ENCODE measurements at regions not wholly inside any gene's neighbourhood (a gene's known extent, or its start where the extent isn't known, plus 50 kb on each side); places are given as distances from the start of the nearest gene placed in this dataset.

DNA sequence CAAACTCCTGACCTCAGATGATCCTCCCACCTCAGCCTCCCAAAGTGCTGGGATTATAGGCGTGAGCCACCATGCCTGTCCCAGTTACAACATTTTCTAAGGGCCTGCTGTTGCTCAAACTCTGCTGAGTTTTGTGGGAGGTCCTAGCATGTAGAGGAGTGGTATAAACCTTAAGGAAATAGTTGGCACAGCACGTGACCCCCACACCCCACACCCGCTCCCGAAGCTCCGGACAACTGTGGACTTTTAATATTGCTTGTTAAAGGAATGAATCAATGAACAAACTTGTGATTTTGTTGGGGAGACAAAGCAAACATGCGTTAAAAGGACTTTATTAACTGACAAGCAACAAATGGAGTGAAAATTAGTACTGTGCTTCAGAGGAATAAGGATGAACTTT is 137.8 kb upstream of the GATA6 start:
- H3K9me3 ChIP-seq (ENCODE audit: control insufficient read depth, low read length), result no peaks in the 10 kb centered on the region

DNA sequence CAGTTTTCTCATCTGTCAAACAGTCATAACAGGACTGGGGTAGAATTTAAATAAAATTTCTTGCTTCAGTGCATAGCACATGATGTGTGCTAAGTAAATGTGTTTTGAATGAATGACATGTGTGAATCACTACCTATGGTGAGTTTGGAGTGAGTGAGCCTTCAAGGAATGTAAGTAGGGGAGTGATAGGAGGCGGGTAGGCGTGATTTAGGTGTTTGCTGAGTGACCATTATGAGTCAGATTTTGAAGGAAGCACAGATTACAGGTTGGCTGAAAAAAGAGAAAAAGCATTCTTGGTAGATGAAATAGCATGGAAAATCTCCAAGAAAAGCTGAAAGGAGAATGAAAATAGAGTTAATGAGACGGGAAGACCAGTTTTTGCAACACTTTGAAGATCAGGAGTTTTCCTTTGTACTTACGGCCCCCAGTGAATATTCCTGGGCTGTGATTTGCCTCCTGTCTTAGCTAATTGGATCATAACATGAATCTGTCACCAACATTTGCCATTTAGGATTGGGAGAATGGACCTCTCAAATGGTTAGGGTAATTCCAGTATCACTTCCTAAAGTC is 136.9 kb upstream of the GATA6 start:
- no peaks in the 10 kb centered on the region for H3K79me2 ChIP-seq
- H3K9ac ChIP-seq, result no peak overlapping the region
- H3K4me2 ChIP-seq (ENCODE audit: low read length), result no peak overlapping the region
- TF ChIP-seq, protein P1, sequence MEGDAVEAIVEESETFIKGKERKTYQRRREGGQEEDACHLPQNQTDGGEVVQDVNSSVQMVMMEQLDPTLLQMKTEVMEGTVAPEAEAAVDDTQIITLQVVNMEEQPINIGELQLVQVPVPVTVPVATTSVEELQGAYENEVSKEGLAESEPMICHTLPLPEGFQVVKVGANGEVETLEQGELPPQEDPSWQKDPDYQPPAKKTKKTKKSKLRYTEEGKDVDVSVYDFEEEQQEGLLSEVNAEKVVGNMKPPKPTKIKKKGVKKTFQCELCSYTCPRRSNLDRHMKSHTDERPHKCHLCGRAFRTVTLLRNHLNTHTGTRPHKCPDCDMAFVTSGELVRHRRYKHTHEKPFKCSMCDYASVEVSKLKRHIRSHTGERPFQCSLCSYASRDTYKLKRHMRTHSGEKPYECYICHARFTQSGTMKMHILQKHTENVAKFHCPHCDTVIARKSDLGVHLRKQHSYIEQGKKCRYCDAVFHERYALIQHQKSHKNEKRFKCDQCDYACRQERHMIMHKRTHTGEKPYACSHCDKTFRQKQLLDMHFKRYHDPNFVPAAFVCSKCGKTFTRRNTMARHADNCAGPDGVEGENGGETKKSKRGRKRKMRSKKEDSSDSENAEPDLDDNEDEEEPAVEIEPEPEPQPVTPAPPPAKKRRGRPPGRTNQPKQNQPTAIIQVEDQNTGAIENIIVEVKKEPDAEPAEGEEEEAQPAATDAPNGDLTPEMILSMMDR (IDR thresholded peaks at IDR 0.05), result no peak
- H3K27ac ChIP-seq, result no peak overlapping the region
- no peak overlapping the region for H3K4me3 ChIP-seq (ENCODE audit: low read depth, low read length)
- no peaks in the 10 kb centered on the region for H3K36me3 ChIP-seq (ENCODE audit: control insufficient read depth, insufficient read depth, low read length)
- no peaks in the 10 kb centered on the region for H3K4me1 ChIP-seq
- no peak overlapping the region for H2AFZ ChIP-seq
- no peaks in the 10 kb centered on the region for H3K9me3 ChIP-seq (ENCODE audit: control insufficient read depth, low read length)
- no peaks in the 10 kb centered on the region for H3K27me3 ChIP-seq (ENCODE audit: control insufficient read depth, insufficient read depth, low read length)

More for the DNA sequence above, 137.8 kb upstream of the GATA6 start:
- no peaks in the 10 kb centered on the region for H3K36me3 ChIP-seq (ENCODE audit: control insufficient read depth, insufficient read depth, low read length)
- H3K9ac ChIP-seq, result no peak overlapping the region
- no peak overlapping the region for H3K4me3 ChIP-seq (ENCODE audit: low read depth, low read length)
- H2AFZ ChIP-seq, result no peak overlapping the region
- H3K4me1 ChIP-seq, result no peaks in the 10 kb centered on the region
- no peaks in the 10 kb centered on the region for H3K79me2 ChIP-seq
- no peak overlapping the region for H3K27ac ChIP-seq
- H3K27me3 ChIP-seq (ENCODE audit: control insufficient read depth, insufficient read depth, low read length), result no peaks in the 10 kb centered on the region
- no peak overlapping the region for H3K4me2 ChIP-seq (ENCODE audit: low read length)
- TF ChIP-seq, protein P1 (IDR thresholded peaks at IDR 0.05), result no peak

DNA sequence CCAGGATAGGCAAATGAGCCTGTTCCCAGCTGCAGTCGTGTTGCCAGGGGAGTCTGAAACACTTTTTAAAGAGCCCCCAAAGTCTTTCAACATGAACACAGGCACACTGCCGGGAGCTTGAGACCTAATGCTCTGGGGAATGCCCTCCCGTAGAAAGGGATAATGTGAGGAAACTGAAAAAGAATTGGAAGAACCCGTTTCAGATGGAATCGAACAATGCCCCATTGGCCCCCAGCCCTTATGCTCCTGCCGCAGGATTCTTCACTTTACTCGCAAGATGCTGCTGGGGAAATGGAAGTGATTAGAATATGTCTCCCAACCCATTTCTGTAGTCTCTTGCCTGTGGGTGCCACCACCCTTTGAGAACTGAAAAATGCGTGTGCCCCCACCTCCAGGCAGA is 136.3 kb upstream of the GATA6 start:
- Histone ChIP-seq H3K36me3 (ENCODE audit: control insufficient read depth, insufficient read depth, low read length) (no peaks in the 10 kb centered on the region), H2AFZ (no peak overlapping the region), H3K27ac (no peak overlapping the region), H3K9me3 (ENCODE audit: control insufficient read depth, low read length) (no peaks in the 10 kb centered on the region), H3K4me1 (no peaks in the 10 kb centered on the region), H3K4me2 (ENCODE audit: low read length) (no peak overlapping the region), H3K79me2 (no peaks in the 10 kb centered on the region), H3K4me3 (ENCODE audit: low read depth, low read length) (no peak overlapping the region), H3K9ac (no peak overlapping the region), H3K27me3 (ENCODE audit: control insufficient read depth, insufficient read depth, low read length) (no peaks in the 10 kb centered on the region)
- TF ChIP-seq, protein P1 (IDR thresholded peaks at IDR 0.05), result no peak

DNA sequence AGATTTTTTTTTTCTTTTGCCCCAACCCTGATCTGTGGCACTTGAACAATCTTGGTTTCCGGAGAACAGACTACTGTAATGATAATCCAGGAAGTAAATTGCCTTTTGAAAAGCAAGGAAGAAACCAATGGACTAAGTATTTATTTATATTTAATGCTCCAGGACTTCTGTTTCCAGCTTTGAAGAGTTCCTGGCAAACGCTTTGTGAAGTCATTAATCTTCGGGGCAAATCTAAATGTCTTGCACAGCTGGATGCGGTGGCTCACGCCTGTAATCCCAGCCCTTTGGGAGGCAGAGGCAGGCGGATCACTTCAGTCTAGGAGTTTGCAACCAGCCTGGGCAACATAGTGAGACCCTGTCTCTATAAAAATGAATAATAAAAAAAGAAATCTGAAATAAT is 135.1 kb upstream of the GATA6 start:
- H3K4me1 ChIP-seq, result no peaks in the 10 kb centered on the region
- H3K9me3 ChIP-seq (ENCODE audit: control insufficient read depth, low read length), result no peaks in the 10 kb centered on the region
- H3K9ac ChIP-seq, result no peak overlapping the region
- H3K4me3 ChIP-seq (ENCODE audit: low read depth, low read length), result no peak overlapping the region
- no peaks in the 10 kb centered on the region for H3K79me2 ChIP-seq
- no peaks in the 10 kb centered on the region for H3K36me3 ChIP-seq (ENCODE audit: control insufficient read depth, insufficient read depth, low read length)
- H2AFZ ChIP-seq, result no peak overlapping the region
- TF ChIP-seq, protein P1 (IDR thresholded peaks at IDR 0.05), result no peak
- H3K27ac ChIP-seq, result no peak overlapping the region
- H3K4me2 ChIP-seq (ENCODE audit: low read length), result no peak overlapping the region
- no peaks in the 10 kb centered on the region for H3K27me3 ChIP-seq (ENCODE audit: control insufficient read depth, insufficient read depth, low read length)

DNA sequence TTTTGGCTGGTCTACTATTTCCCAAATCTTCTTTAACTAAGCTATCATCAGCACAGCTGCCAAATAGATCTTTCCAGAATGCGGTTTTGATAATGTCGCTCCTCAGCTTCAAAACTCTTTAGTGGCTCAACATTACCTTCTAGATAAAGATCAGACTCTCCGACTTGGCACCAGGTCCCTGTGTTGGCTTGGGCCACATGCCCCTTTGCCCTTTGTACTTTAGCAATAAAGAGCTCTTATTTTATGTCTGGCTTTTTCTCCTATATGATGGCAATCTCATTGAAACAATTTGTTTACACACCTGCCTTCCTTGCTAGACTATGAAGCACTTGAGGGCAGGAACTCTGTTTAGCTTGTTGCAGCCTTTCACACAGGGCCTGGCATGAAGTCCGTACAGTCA is 128.9 kb upstream of the GATA6 start:
- Histone ChIP-seq H3K27ac (no peak overlapping the region), H3K4me1 (no peaks in the 10 kb centered on the region)

More for the DNA sequence above, 128.9 kb upstream of the GATA6 start:
- H3K27me3 ChIP-seq (ENCODE audit: control insufficient read depth, insufficient read depth, low read length), result no peaks in the 10 kb centered on the region
- H3K4me3 ChIP-seq (ENCODE audit: low read depth, low read length), result no peak overlapping the region
- no peaks in the 10 kb centered on the region for H3K9me3 ChIP-seq (ENCODE audit: control insufficient read depth, low read length)
- no peak overlapping the region for H3K4me2 ChIP-seq (ENCODE audit: low read length)
- H3K36me3 ChIP-seq (ENCODE audit: control insufficient read depth, insufficient read depth, low read length), result no peaks in the 10 kb centered on the region
- H2AFZ ChIP-seq, result no peak overlapping the region
- no peak overlapping the region for H3K9ac ChIP-seq
- no peaks in the 10 kb centered on the region for H3K79me2 ChIP-seq
- TF ChIP-seq, protein P1 (IDR thresholded peaks at IDR 0.05), result no peak

Measured in parathyroid adenoma (tissue), 2 donors.